Heart left ventricle (tissue), 16 donors: ENCODE measurements at regions not wholly inside any gene's neighbourhood (a gene's known extent, or its start where the extent isn't known, plus 50 kb on each side); places are given as distances from the start of the nearest gene placed in this dataset.

Experiments used
- ATAC-seq, 4 donors: fragments of 200-7000 bp; cut with Tn5 transposase; one replicate each; pipeline ENCODE4 v1.9.1; 2020 to 2022; ENCODE audit warnings: moderate library complexity in 4 of 4, mild to moderate bottlenecking in 3 of 4, moderate number of reproducible peaks in 1 of 4
- DNase-seq, 5 donors: peaks; one replicate each; pipeline ENCODE4 v3.0.0-alpha.2; 2020
- H3K27ac ChIP-seq, 12 donors: fragments of 200-600 bp; sonication (generic) in 4 of 12; one replicate each; pipeline versions ENCODE4 v1.5.0 to v1.8.0; 2016 to 2022; ENCODE audit warnings: mild to moderate bottlenecking in 2 of 12
- H3K27me3 ChIP-seq, 9 donors: fragments of 200-600 bp; sonication (generic) in 2 of 9; one replicate each; pipeline versions ENCODE4 v1.5.1 to v1.8.0; 2016 to 2022; ENCODE audit warnings: mild to moderate bottlenecking in 3 of 9
- H3K36me3 ChIP-seq, 9 donors: fragments of 200-600 bp; sonication (generic) in 2 of 9; one replicate each; pipeline versions ENCODE4 v1.5.0 to v1.8.0; 2018 to 2022; ENCODE audit warnings: mild to moderate bottlenecking in 2 of 9
- H3K4me1 ChIP-seq, 12 donors: fragments of 200-600 bp; sonication (generic) in 4 of 12; one replicate each; pipeline versions ENCODE4 v1.5.0 to v1.8.0; 2016 to 2022; ENCODE audit warnings: mild to moderate bottlenecking in 3 of 12
- H3K4me3 ChIP-seq, 12 donors: fragments of 200-600 bp; sonication (generic) in 4 of 12; one replicate each; pipeline versions ENCODE4 v1.5.0 to v1.8.0; 2017 to 2022; ENCODE audit warnings: mild to moderate bottlenecking in 9 of 12, moderate library complexity in 4 of 12
- H3K9me3 ChIP-seq, 12 donors: fragments of 200-600 bp; sonication (generic) in 4 of 12; one replicate each; pipeline versions ENCODE4 v1.5.0 to v1.8.0; 2016 to 2022; ENCODE audit warnings: mild to moderate bottlenecking in 1 of 12
- POLR2A ChIP-seq, 2 donors: fragments of 450-650 bp; IDR thresholded peaks; one replicate each; pipeline ENCODE4 v1.6.1; 2017; ENCODE audit warnings: antibody characterized with exemption in 2 of 2, mild to moderate bottlenecking in 2 of 2, moderate library complexity in 2 of 2
- WGBS, 4 donors: extraction: QIAGEN DNeasy Blood & Tissue Kit in 2 of 4; methylation state at CpG; one replicate each; pipeline versions ENCODE4 v1.1.5 to v1.1.7; 2013 to 2018; 5-methylcytosine and 5-hydroxymethylcytosine counted together
- intact Hi-C, 10 donors: fragments of 100-400 bp; cut with DNase I; formaldehyde crosslinking; loops; one replicate each; pipeline versions ENCODE4 v1.11.1 to v1.14.2; 2022
- TF ChIP-seq, protein P1 (sequence below), 12 donors: fragments of 200-600 bp; sonication (generic) in 4 of 12; IDR thresholded peaks; one replicate each; pipeline versions ENCODE4 v1.5.0 to v1.8.0; 2018 to 2022; ENCODE audit warnings: antibody characterized with exemption in 12 of 12, mild to moderate bottlenecking in 5 of 12
- donor health status: ischemic (EF 13 %, LVEDD 7.1; RV severe dilation, severe dysfunction).
- donor health status: healthy with polysubstance abuse.
- donor health status: DM: no; HTN: yes; CAD: no.
- donor health status: DM: no; HTN: no; CAD: no.
- donor health status: ischemic (EF 25% LVEDD 6.9; RV normal size, moderate dysfunction).
- donor health status: ischemic (EF 25% LVEDD 5.7; RV mildly dilated, moderate dysfunction).
- donor health status: healthy.
- donor health status: DM: yes; HTN: yes; CAD: no.
- donor health status: ischemic (EF 35%, LVEDD 5.7; RV mildly dilated, moderate dysfunction).
- donor health status: nonischemic (EF 11% LVEDD 7.7; RV severe dilation, severe dysfunction).
- donor health status: DM: yes; HTN: yes; CAD: no.
- donor health status: PGD.
- donor health status: ischemic (EF 29% LVEDD 5.4; RV normal size, mild dysfunction).
- donor health status: nonischemic (EF 23%, LVEDD 6.1; RV moderate dilation, normal function).

DNA sequence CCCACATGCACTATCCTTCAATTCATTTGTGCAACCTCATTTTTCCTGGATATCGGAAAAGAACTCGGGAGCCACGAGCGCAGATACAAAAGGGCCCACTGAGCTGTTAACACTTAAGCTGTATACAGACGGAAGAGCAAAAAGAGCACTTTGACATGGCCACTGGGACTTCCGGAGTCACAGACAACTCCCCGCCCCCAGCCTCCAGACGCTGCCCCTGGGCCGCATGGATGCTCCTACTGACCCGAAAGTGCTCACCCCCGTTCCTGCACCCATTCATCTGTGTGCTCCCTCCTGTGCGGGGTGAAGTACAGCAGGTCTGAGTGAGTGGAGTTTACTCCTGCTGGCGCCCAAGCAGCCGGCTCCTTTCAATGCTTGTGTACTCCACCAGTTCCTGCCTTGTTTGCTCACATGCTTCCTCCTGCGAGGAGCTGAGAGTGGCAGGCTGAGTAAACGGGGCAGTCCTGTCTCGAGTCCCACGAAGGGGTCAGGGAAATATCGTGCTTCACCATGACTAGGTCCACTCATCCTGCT, 901.0 kb upstream of the CTNND2 start:
- Histone ChIP-seq H3K27ac (no peak overlapping the region), H3K27me3 (no peaks in the 10 kb centered on the region), H3K9me3 (no peaks in the 10 kb centered on the region), H3K4me1 (no peaks in the 10 kb centered on the region), H3K36me3 (no peaks in the 10 kb centered on the region), H3K4me3 (no peak overlapping the region)
- DNase-seq (no peak), ATAC-seq (no peak)
- 78 to 88% (median 82%) methylated on average over 13 to 19 of the region's 19 CpGs for WGBS, 4 donors
- intact Hi-C loops, result no loop called here
- TF ChIP-seq, protein P1, sequence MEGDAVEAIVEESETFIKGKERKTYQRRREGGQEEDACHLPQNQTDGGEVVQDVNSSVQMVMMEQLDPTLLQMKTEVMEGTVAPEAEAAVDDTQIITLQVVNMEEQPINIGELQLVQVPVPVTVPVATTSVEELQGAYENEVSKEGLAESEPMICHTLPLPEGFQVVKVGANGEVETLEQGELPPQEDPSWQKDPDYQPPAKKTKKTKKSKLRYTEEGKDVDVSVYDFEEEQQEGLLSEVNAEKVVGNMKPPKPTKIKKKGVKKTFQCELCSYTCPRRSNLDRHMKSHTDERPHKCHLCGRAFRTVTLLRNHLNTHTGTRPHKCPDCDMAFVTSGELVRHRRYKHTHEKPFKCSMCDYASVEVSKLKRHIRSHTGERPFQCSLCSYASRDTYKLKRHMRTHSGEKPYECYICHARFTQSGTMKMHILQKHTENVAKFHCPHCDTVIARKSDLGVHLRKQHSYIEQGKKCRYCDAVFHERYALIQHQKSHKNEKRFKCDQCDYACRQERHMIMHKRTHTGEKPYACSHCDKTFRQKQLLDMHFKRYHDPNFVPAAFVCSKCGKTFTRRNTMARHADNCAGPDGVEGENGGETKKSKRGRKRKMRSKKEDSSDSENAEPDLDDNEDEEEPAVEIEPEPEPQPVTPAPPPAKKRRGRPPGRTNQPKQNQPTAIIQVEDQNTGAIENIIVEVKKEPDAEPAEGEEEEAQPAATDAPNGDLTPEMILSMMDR (IDR thresholded peaks at IDR 0.05), result no peak
- TF ChIP-seq POLR2A (IDR thresholded peaks at IDR 0.05), result no peak

GRCh38 chr5:12799165-12799564, 894.9 kb upstream of the CTNND2 start:
- Histone ChIP-seq H3K27ac (no peak overlapping the region), H3K36me3 (no peaks in the 10 kb centered on the region), H3K9me3 (peaks cover 0 to 12% (median 0%) of the 10 kb centered on the region in 12 donors), H3K27me3 (no peaks in the 10 kb centered on the region), H3K4me3 (no peak overlapping the region), H3K4me1 (no peaks in the 10 kb centered on the region)
- ATAC-seq (no peak), DNase-seq (no peak)
- TF ChIP-seq, protein P1 (IDR thresholded peaks at IDR 0.05), result no peak
- intact Hi-C loops, result no loop called here
- 74 to 83% (median 79%) methylated on average over 5 of the region's 5 CpGs for WGBS, 4 donors

- TF ChIP-seq, protein P1 (IDR thresholded peaks at IDR 0.05), result no peak
- no peak for TF ChIP-seq POLR2A (IDR thresholded peaks at IDR 0.05)
- no peaks in the 10 kb centered on the region for H3K27me3 ChIP-seq
- intact Hi-C loops, result no loop called here
Measured at GRCh38 chr5:12795333-12795663, 891.1 kb upstream of the CTNND2 start.

DNA sequence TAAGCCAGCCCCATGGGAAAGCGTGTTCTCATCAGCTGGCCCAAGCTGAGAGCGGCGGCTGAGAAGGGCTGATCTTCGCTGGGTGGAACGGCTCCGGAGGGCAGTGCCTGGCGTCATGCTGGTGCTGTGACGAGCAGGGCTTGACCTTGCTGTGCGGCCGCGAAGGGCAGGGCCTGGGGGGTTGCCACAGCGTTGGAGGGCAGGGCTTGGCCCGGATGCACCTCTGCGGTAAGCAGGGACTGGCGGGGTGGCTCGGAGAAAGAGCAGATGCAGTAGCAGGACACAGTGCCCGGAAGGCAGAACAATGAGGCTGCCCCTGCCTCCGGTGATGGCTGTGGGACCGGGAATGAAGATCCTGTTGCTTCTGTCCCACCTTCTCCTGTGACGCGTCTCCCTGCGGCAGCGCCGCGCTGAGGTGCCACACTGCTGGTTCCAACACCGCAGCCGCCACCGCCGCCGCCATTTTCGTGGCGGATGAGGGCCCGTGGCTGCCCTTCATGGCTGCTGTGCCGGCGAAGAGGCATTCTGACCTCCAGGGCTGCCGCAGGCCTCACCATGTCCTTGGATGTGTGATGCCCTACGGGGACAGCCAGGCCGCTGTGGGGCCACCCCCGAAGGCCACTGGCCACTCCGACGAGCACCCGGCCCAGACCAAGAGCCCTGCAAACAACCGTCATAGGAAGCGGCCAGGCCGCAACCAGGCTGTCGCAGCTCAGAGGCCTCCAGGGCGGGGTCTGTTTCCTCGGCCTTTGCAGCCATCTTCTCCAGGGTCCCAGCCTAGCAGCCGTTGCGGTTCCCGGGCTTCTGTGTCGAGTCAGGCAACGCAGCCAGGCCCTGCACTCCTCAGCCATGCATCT, 890.5 kb upstream of the CTNND2 start:
- Histone ChIP-seq H3K4me3 (no peak overlapping the region), H3K27ac (no peak overlapping the region), H3K27me3 (no peaks in the 10 kb centered on the region), H3K36me3 (no peaks in the 10 kb centered on the region), H3K4me1 (no peaks in the 10 kb centered on the region), H3K9me3 (peaks cover 0 to 12% (median 0%) of the 10 kb centered on the region in 12 donors)
- peak in 1 of 4 donors; percentile 18 for ATAC-seq
- DNase-seq, result peak in 1 of 5 donors; percentile 34
- no peak for TF ChIP-seq POLR2A (IDR thresholded peaks at IDR 0.05)
- TF ChIP-seq, protein P1 (IDR thresholded peaks at IDR 0.05), result no peak
- 92 to 94% (median 93%) methylated on average over 20 to 53 of the region's 53 CpGs for WGBS, 4 donors
- intact Hi-C loops, result no loop called here

More at GRCh38 chr5:12795333-12795663, 891.1 kb upstream of the CTNND2 start:
- WGBS, 4 donors, result 90 to 93% (median 91%) methylated on average over 14 to 19 of the region's 19 CpGs
- Histone ChIP-seq H3K36me3 (no peaks in the 10 kb centered on the region), H3K9me3 (peaks cover 0 to 12% (median 0%) of the 10 kb centered on the region in 12 donors), H3K4me1 (no peaks in the 10 kb centered on the region), H3K4me3 (no peak overlapping the region), H3K27ac (no peak overlapping the region)
- DNase-seq, result no peak
- no peak for ATAC-seq
